ENCODE measurements at regions not wholly inside any gene's neighbourhood (a gene's known extent, or its start where the extent isn't known, plus 50 kb on each side); places are given as distances from the start of the nearest gene placed in this dataset.

DNA sequence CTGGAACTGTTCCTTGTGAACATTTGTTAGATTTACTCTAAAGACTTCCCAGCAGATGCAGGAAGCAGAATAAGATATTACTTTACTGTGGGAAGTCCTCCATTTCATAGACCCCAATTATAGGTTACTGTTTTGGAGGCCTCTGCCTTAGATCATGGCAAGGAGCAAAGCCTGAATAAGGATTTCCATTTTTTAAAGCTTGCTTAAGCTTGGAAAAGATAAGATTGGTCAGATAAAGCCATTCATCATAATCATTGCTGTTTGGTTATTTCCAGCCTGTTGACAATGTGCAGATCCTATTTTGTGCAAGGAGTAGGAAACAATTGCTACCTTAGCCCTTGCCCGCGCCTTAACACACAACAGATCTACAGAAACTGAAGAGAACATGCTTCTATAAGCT lies 129.5 kb upstream of the ITGA1 start:
- no peaks in the 10 kb centered on the region for H3K4me1 ChIP-seq
- H3K36me3 ChIP-seq, result no peaks in the 10 kb centered on the region
- no peaks in the 10 kb centered on the region for H3K27me3 ChIP-seq
- no peak for ATAC-seq
- 85 to 100% methylated on average over 1 to 2 of the region's 2 CpGs for WGBS, 2 donors (ENCODE audit: low coverage in 1 of 2)
- H3K27ac ChIP-seq, result no peak overlapping the region
- H3K4me3 ChIP-seq, result no peak overlapping the region
- no peaks in the 10 kb centered on the region for H3K9me3 ChIP-seq
- no peak for TF ChIP-seq CTCF (IDR thresholded peaks at IDR 0.05)
- no peak for TF ChIP-seq EP300 (IDR thresholded peaks at IDR 0.05)

GRCh38 chr5:52660621-52661020 lies 127.1 kb upstream of the ITGA1 start:
- no peaks in the 10 kb centered on the region for H3K4me1 ChIP-seq
- H3K27me3 ChIP-seq, result no peaks in the 10 kb centered on the region
- TF ChIP-seq CTCF (IDR thresholded peaks at IDR 0.05) (no peak), POLR2AphosphoS5 (IDR thresholded peaks at IDR 0.05) (no peak), POLR2A (IDR thresholded peaks at IDR 0.05) (no peak), EP300 (IDR thresholded peaks at IDR 0.05) (no peak)
- no peak for ATAC-seq
- WGBS, 2 donors (ENCODE audit: low coverage in 1 of 2), result 83% methylated on average over 1 of the region's 1 CpG; no CpG with 5 or more reads in 1 of the 2 donors
- no peaks in the 10 kb centered on the region for H3K36me3 ChIP-seq
- no peak overlapping the region for H3K27ac ChIP-seq
- no peak overlapping the region for H3K4me3 ChIP-seq
- H3K9me3 ChIP-seq, result no peaks in the 10 kb centered on the region

GRCh38 chr5:52661903-52662595 lies 125.7 kb upstream of the ITGA1 start:
- H3K36me3 ChIP-seq, result no peaks in the 10 kb centered on the region
- no peak for ATAC-seq
- no peaks in the 10 kb centered on the region for H3K27me3 ChIP-seq
- TF ChIP-seq POLR2AphosphoS5 (IDR thresholded peaks at IDR 0.05) (no peak), EP300 (IDR thresholded peaks at IDR 0.05) (no peak), CTCF (IDR thresholded peaks at IDR 0.05) (no peak), POLR2A (IDR thresholded peaks at IDR 0.05) (no peak)
- no peak overlapping the region for H3K27ac ChIP-seq
- no peaks in the 10 kb centered on the region for H3K9me3 ChIP-seq
- H3K4me1 ChIP-seq, result no peaks in the 10 kb centered on the region
- H3K4me3 ChIP-seq, result no peak overlapping the region
- WGBS, 2 donors (ENCODE audit: low coverage in 1 of 2), result 43 to 46% methylated on average over 2 of the region's 2 CpGs

DNA sequence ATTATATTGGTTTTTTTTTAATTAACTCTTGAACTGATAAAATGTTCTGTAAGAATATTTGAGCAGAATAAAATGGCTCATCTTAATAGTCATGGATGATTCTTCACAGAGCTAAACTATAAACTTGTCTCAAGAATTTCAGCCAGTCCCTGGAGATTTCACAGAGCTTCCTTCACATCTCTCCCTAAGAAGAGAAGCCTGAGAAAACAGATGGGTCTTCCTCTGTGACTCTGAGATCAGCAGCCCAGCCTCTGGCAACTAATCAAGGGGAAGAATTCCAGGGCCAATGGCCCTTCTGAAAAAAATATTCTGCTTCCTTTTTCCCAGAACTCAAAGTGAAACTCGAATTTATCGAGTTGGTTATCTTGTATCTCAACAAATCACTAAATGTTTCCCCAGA lies 122.2 kb upstream of the ITGA1 start:
- 17% methylated on average over 2 of the region's 2 CpGs; no CpG with 5 or more reads in 1 of the 2 donors for WGBS, 2 donors (ENCODE audit: low coverage in 1 of 2)
- no peak for ATAC-seq
- Histone ChIP-seq H3K36me3 (no peaks in the 10 kb centered on the region), H3K9me3 (no peaks in the 10 kb centered on the region), H3K27ac (no peak overlapping the region), H3K4me3 (no peak overlapping the region), H3K27me3 (no peaks in the 10 kb centered on the region), H3K4me1 (no peaks in the 10 kb centered on the region)
- TF ChIP-seq POLR2AphosphoS5 (IDR thresholded peaks at IDR 0.05) (no peak), POLR2A (IDR thresholded peaks at IDR 0.05) (no peak), CTCF (IDR thresholded peaks at IDR 0.05) (no peak), EP300 (IDR thresholded peaks at IDR 0.05) (no peak)

DNA sequence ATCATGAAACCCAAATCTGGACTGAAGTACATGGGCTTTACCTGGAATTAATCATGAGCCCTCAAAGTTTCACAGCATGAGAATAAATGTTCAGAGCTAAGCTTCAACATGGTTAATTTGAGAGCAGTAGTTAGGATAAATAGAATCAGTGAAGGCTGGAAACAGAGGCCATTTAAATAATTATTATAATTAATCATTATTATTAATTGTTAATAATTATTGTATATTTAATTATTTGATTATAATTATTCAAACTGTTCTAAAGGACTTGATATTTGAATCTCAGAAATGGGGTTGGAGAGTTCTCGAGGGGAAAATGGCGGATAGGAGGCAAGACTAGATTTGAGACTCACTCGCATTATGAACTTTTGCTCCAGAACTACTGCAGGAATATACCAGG lies 119.6 kb upstream of the ITGA1 start:
- Histone ChIP-seq H3K4me3 (no peak overlapping the region), H3K27me3 (no peaks in the 10 kb centered on the region), H3K27ac (no peak overlapping the region), H3K36me3 (no peaks in the 10 kb centered on the region), H3K9me3 (no peaks in the 10 kb centered on the region), H3K4me1 (no peaks in the 10 kb centered on the region)
- 96 to 98% methylated on average over 3 of the region's 3 CpGs for WGBS, 2 donors (ENCODE audit: low coverage in 1 of 2)
- no peak for ATAC-seq
- TF ChIP-seq CTCF (IDR thresholded peaks at IDR 0.05), result no peak
